SK-N-SH (cell line): ENCODE measurements at regions not wholly inside any gene's neighbourhood (a gene's known extent, or its start where the extent isn't known, plus 50 kb on each side); places are given as distances from the start of the nearest gene placed in this dataset.

Experiments
- CTCF ChIA-PET: fragments of 300-600, 350-600 bp; formaldehyde crosslinking; extraction: SDS; loops from one replicate; lab custom pipeline; 2021; lab: Yijun Ruan, JAX
- POLR2A ChIA-PET: fragments of 350-600 bp; sonication (Branson Sonifier 250); formaldehyde crosslinking; extraction: SDS; loops from one replicate; lab custom pipeline; 2020; ENCODE audit warnings: antibody characterized with exemption, inconsistent platforms; lab: Yijun Ruan, JAX
- DNase-seq: peaks from one replicate; pipeline ENCODE4 v3.0.0; 2012
- H2AFZ ChIP-seq: fragments of 200-600 bp; sonication (generic); 2 replicates; pipeline ENCODE4 v1.8.1; 2016; ENCODE audit warnings: antibody characterized with exemption, mild to moderate bottlenecking, low read depth
- H3F3A ChIP-seq: fragments of 200-600 bp; sonication (generic); replicated peaks from 2 replicates; pipeline ENCODE3; 2016; ENCODE audit warnings: antibody characterized with exemption, mild to moderate bottlenecking; ENCODE audit not compliant: insufficient read depth
- H3K27ac ChIP-seq, 2 experiments: fragments of 200-500 bp in 1 of 2; fragments of 200-600 bp in 1 of 2; sonication (Bioruptor generic) in 1 of 2; sonication (generic), shearing (Covaris generic) in 1 of 2; 2 replicates each; pipeline versions ENCODE4 v1.5.1 to v1.6.1; 2014 to 2016; ENCODE audit warnings: low read depth in 2 of 2, inconsistent platforms in 1 of 2, low read length in 1 of 2, mild to moderate bottlenecking in 1 of 2, mixed read lengths in 1 of 2
- H3K27me3 ChIP-seq: fragments of 200-600 bp; sonication (generic), shearing (Covaris generic); 2 replicates; pipeline ENCODE4 v1.6.1; 2016; ENCODE audit warnings: mixed run types; ENCODE audit not compliant: insufficient read depth
- H3K36me3 ChIP-seq, 2 experiments: fragments of 200-500 bp in 1 of 2; fragments of 200-600 bp in 1 of 2; sonication (Bioruptor generic) in 1 of 2; sonication (generic) in 1 of 2; replicated peaks in 1 of 2; 2 replicates each; pipeline versions ENCODE3 to v1.5.1; 2014 to 2016; ENCODE audit warnings: low read length in 1 of 2, mild to moderate bottlenecking in 1 of 2; ENCODE audit not compliant: insufficient read depth in 2 of 2, control insufficient read depth in 1 of 2
- H3K4me1 ChIP-seq, 2 experiments: fragments of 200-500 bp in 1 of 2; fragments of 200-600 bp in 1 of 2; sonication (Bioruptor generic) in 1 of 2; sonication (generic), shearing (Covaris generic) in 1 of 2; 2 replicates each; pipeline versions ENCODE4 v1.5.1 to v1.6.1; 2014 to 2016; ENCODE audit warnings: low read depth in 1 of 2, low read length in 1 of 2, mixed run types in 1 of 2; ENCODE audit not compliant: insufficient read depth in 2 of 2, control insufficient read depth in 1 of 2
- H3K4me2 ChIP-seq: fragments of 200-600 bp; sonication (generic), shearing (Covaris generic); 2 replicates; pipeline ENCODE4 v1.6.1; 2017; ENCODE audit warnings: mixed run types
- H3K4me3 ChIP-seq, 2 experiments: fragments of 200-500 bp in 1 of 2; fragments of 200-600 bp in 1 of 2; sonication (Bioruptor generic) in 1 of 2; sonication (generic), shearing (Covaris generic) in 1 of 2; 2 replicates each; pipeline versions ENCODE4 v1.5.1 to v1.8.1; 2014 to 2016; ENCODE audit warnings: low read depth in 2 of 2, inconsistent platforms in 1 of 2, low read length in 1 of 2, mild to moderate bottlenecking in 1 of 2, mixed read lengths in 1 of 2, moderate library complexity in 1 of 2
- H3K79me2 ChIP-seq: fragments of 200-600 bp; sonication (generic); 2 replicates; pipeline ENCODE4 v1.8.1; 2017; ENCODE audit warnings: mild to moderate bottlenecking; ENCODE audit not compliant: insufficient read depth
- H3K9ac ChIP-seq: fragments of 200-600 bp; sonication (generic); 2 replicates; pipeline ENCODE4 v1.6.1; 2017; ENCODE audit warnings: mixed run types
- H3K9me2 ChIP-seq: fragments of 200-600 bp; sonication (generic); 2 replicates; pipeline ENCODE4 v1.6.1; 2017; ENCODE audit warnings: mixed run types
- H3K9me3 ChIP-seq: fragments of 200-600 bp; sonication (generic); 2 replicates; pipeline ENCODE4 v1.6.1; 2017; ENCODE audit warnings: mixed run types, mild to moderate bottlenecking, moderate library complexity
- H4K20me1 ChIP-seq: fragments of 200-600 bp; sonication (generic); 2 replicates; pipeline ENCODE4 v1.6.1; 2017; ENCODE audit warnings: mild to moderate bottlenecking, mixed run types; ENCODE audit not compliant: insufficient read depth
- EP300 ChIP-seq, 2 experiments: IDR thresholded peaks; 2 replicates each; pipeline versions ENCODE4 v1.4.0 to v1.6.1; 2012; ENCODE audit warnings: borderline replicate concordance in 1 of 2, low read depth in 1 of 2, low read length in 1 of 2
- FOXM1 ChIP-seq: IDR thresholded peaks from 2 replicates; pipeline ENCODE4 v1.4.0; 2012; ENCODE audit warnings: low read depth, mild to moderate bottlenecking
- GATA2 ChIP-seq: sonication (generic); formaldehyde crosslinking; IDR thresholded peaks from 2 replicates; pipeline ENCODE4 v1.5.0; 2020; ENCODE audit warnings: mild to moderate bottlenecking, missing genetic modification reagents
- NFIC ChIP-seq: IDR thresholded peaks from 2 replicates; pipeline ENCODE4 v1.4.0; 2012; ENCODE audit warnings: borderline replicate concordance
- NRF1 ChIP-seq: IDR thresholded peaks from 2 replicates; pipeline ENCODE4 v1.6.1; 2012; ENCODE audit warnings: low read depth, mild to moderate bottlenecking, low read length
- POLR2AphosphoS5 ChIP-seq: IDR thresholded peaks from 2 replicates; pipeline ENCODE4 v1.6.1; 2012; ENCODE audit warnings: low read depth, low read length
- RAD21 ChIP-seq: IDR thresholded peaks from 2 replicates; pipeline ENCODE4 v1.6.1; 2012; ENCODE audit warnings: mild to moderate bottlenecking, low read length
- RCOR1 ChIP-seq: fragments of 150-350 bp; IDR thresholded peaks from 2 replicates; pipeline ENCODE4 v1.6.1; 2017; ENCODE audit warnings: antibody characterized with exemption, low read length
- RFX5 ChIP-seq: IDR thresholded peaks from 2 replicates; pipeline ENCODE4 v1.6.1; 2012; ENCODE audit warnings: mild to moderate bottlenecking, improper control_type of control experiment, low read length
- SIN3A ChIP-seq: IDR thresholded peaks from 2 replicates; pipeline ENCODE4 v1.6.1; 2012; ENCODE audit warnings: low read depth, mild to moderate bottlenecking, low read length, moderate library complexity, borderline replicate concordance
- SMC3 ChIP-seq: IDR thresholded peaks from 2 replicates; pipeline ENCODE4 v1.6.1; 2012; ENCODE audit warnings: low read depth, low read length, improper control_type of control experiment
- USF2 ChIP-seq: fragments of 150-350 bp; IDR thresholded peaks from 2 replicates; pipeline ENCODE4 v1.6.1; 2017; ENCODE audit warnings: antibody characterized with exemption, low read length, low read depth, borderline replicate concordance
- YY1 ChIP-seq: IDR thresholded peaks from 2 replicates; pipeline ENCODE4 v1.4.0; 2012; ENCODE audit warnings: low read depth, mild to moderate bottlenecking
- ZBTB33 ChIP-seq: IDR thresholded peaks from 2 replicates; pipeline ENCODE4 v1.4.0; 2012; ENCODE audit warnings: low read depth, borderline replicate concordance
- WGBS: methylation state at CpG from one replicate; pipeline ENCODE4 v1.1.6; 2017; ENCODE audit warnings: low lambda C conversion rate; 5-methylcytosine and 5-hydroxymethylcytosine counted together
- TF ChIP-seq, protein P1 (sequence below): IDR thresholded peaks from 2 replicates; pipeline ENCODE4; 2012
- TF ChIP-seq, protein P2 (sequence below): fragments of 150-350 bp; IDR thresholded peaks from 2 replicates; pipeline ENCODE4 v1.6.1; 2016; ENCODE audit warnings: mild to moderate bottlenecking, low read depth, low read length
- TF ChIP-seq, protein P3 (sequence below): IDR thresholded peaks from 2 replicates; pipeline ENCODE4 v1.4.0; 2012; ENCODE audit warnings: low read depth
- TF ChIP-seq, protein P4 (sequence below): fragments of 200-600 bp; sonication (generic); IDR thresholded peaks from 2 replicates; pipeline ENCODE4 v1.6.1; 2017; ENCODE audit warnings: antibody characterized with exemption, mild to moderate bottlenecking, moderate library complexity

- 48% methylated on average over 9 of the region's 9 CpGs for WGBS
- ChIA-PET POLR2A (no interaction called here), CTCF (interaction anchor here (0.9 to 4.3 kb wide), 13 partner anchors 9 to 698 kb away, joined by 3 to 13 read pairs (median 4); partner anchors contain the start of gene RAD51D)
- Histone ChIP-seq H3K9me2 (no peaks in the 10 kb centered on the region), H3K4me2 (no peak overlapping the region), H4K20me1 (peaks cover 4% of the 10 kb centered on the region; the same call in 1 of the 2 replicates), H3K27me3 (no peaks in the 10 kb centered on the region), H3F3A (no peaks in the 10 kb centered on the region), H3K9ac (no peak overlapping the region), H3K27ac (no peak overlapping the region), H3K4me3 (no peak overlapping the region), H2AFZ (no peak overlapping the region), H3K9me3 (no peaks in the 10 kb centered on the region), H3K79me2 (no peaks in the 10 kb centered on the region), H3K4me1 (no peaks in the 10 kb centered on the region), H3K36me3 (no peaks in the 10 kb centered on the region)
- TF ChIP-seq RCOR1, result no peak
- TF ChIP-seq SMC3, result no peak
- TF ChIP-seq FOXM1, result no peak
- TF ChIP-seq, protein P1, sequence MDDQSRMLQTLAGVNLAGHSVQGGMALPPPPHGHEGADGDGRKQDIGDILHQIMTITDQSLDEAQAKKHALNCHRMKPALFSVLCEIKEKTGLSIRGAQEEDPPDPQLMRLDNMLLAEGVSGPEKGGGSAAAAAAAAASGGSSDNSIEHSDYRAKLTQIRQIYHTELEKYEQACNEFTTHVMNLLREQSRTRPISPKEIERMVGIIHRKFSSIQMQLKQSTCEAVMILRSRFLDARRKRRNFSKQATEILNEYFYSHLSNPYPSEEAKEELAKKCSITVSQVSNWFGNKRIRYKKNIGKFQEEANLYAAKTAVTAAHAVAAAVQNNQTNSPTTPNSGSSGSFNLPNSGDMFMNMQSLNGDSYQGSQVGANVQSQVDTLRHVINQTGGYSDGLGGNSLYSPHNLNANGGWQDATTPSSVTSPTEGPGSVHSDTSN, result no peak
- no peak for TF ChIP-seq RFX5
- TF ChIP-seq NRF1, result no peak
- TF ChIP-seq SIN3A, result no peak
- TF ChIP-seq, protein P2, sequence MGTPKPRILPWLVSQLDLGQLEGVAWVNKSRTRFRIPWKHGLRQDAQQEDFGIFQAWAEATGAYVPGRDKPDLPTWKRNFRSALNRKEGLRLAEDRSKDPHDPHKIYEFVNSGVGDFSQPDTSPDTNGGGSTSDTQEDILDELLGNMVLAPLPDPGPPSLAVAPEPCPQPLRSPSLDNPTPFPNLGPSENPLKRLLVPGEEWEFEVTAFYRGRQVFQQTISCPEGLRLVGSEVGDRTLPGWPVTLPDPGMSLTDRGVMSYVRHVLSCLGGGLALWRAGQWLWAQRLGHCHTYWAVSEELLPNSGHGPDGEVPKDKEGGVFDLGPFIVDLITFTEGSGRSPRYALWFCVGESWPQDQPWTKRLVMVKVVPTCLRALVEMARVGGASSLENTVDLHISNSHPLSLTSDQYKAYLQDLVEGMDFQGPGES, result no peak
- TF ChIP-seq USF2, result no peak
- no peak for TF ChIP-seq NFIC
- TF ChIP-seq, protein P3, sequence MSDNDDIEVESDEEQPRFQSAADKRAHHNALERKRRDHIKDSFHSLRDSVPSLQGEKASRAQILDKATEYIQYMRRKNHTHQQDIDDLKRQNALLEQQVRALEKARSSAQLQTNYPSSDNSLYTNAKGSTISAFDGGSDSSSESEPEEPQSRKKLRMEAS, result no peak
- TF ChIP-seq EP300 (IDR thresholded peaks at IDR 0.05; ENCODE audit: borderline replicate concordance in 1 of 2, low read depth in 1 of 2, low read length in 1 of 2), result no peak
- no peak for TF ChIP-seq ZBTB33
- TF ChIP-seq, protein P4, sequence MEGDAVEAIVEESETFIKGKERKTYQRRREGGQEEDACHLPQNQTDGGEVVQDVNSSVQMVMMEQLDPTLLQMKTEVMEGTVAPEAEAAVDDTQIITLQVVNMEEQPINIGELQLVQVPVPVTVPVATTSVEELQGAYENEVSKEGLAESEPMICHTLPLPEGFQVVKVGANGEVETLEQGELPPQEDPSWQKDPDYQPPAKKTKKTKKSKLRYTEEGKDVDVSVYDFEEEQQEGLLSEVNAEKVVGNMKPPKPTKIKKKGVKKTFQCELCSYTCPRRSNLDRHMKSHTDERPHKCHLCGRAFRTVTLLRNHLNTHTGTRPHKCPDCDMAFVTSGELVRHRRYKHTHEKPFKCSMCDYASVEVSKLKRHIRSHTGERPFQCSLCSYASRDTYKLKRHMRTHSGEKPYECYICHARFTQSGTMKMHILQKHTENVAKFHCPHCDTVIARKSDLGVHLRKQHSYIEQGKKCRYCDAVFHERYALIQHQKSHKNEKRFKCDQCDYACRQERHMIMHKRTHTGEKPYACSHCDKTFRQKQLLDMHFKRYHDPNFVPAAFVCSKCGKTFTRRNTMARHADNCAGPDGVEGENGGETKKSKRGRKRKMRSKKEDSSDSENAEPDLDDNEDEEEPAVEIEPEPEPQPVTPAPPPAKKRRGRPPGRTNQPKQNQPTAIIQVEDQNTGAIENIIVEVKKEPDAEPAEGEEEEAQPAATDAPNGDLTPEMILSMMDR, result no peak
- TF ChIP-seq YY1, result no peak
- no peak for TF ChIP-seq POLR2AphosphoS5
- no peak for TF ChIP-seq GATA2 (CRISPR knock-in tag)
- TF ChIP-seq RAD21, result no peak
- no peak for DNase-seq
Observed at GRCh38 chr17:34445101-34445500, 82.1 kb upstream of the CCL1 start.
